HTR-8/SVneo (cell line): ENCODE measurements at regions not wholly inside any gene's neighbourhood (a gene's known extent, or its start where the extent isn't known, plus 50 kb on each side); places are given as distances from the start of the nearest gene placed in this dataset.

Experiments
- DNase-seq: peaks from one replicate; pipeline ENCODE4 v3.0.0; 2011; ENCODE audit warnings: low spot score, mixed read lengths; ENCODE audit not compliant: insufficient read length
- FAIRE-seq: peaks from 2 replicates; lab custom pipeline; 2011; peaks lifted over from hg19 to GRCh38; lab: Jason Lieb, UNC

DNA sequence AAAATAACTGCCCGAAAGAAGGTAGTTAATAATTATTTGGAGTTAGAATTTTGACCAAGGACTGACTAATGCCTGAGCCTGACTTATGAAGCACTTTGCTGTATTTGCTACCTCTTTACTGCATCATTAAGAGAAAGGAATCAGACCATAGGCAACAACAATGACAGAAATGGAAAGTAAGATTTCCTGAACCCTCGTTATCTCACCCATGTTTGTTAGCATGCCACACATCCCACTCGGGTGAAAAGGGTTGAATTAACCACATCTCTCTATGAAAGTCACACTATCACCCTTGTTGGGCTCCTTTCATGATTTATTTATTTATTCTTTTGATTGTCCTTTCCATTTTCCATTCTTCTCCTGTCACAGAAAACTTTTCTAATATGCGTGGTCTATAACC is 59.6 kb downstream of the OLIG3 start:
- no peak for FAIRE-seq
- no peak for DNase-seq

DNA sequence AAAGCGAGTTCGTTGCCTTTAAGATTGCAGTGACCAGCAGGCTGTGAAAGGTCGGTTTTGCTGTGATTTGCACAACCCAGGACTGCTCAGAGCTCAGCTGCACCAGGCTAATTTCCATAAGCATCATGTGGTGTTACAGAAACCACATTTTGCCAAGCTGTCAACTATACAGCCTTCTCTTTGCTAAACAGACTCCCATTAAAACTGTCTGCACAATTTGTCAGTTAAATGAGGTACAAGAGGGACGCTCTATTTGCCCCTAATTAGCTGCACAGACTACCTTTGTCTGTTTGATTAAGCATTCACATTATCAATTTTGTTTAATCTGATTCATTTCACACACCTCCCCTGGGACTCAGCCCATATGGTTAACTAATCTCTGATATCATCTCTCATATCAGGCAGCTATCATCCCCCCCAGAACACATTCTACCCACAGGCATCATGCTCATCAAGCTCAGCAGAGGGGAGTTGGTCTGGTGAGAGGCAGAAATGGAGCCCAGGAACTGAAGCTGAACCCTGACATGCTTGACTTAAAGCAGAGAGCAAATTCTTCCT is 62.1 kb downstream of the OLIG3 start:
- DNase-seq (no peak), FAIRE-seq (no peak)

DNA sequence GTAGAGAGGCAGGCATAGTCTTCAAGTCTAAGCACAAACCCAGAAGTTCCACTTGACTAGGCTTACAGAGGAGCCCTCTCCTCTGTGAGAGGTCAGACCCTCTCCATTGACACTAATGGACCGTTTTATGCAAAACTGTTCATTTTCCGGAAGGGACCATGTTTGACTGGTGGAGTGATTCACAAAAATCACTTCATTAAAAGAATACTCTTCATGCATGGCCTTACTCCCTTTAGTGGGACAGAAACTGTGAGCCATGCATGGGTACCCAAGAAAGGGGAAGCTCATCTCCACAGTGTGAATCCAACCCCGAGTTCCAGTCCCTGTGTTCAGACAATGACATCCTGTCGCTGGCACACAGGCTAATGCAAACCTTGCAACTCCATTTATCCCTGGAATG is 63.2 kb downstream of the OLIG3 start:
- FAIRE-seq, result no peak
- DNase-seq, result no peak

DNA sequence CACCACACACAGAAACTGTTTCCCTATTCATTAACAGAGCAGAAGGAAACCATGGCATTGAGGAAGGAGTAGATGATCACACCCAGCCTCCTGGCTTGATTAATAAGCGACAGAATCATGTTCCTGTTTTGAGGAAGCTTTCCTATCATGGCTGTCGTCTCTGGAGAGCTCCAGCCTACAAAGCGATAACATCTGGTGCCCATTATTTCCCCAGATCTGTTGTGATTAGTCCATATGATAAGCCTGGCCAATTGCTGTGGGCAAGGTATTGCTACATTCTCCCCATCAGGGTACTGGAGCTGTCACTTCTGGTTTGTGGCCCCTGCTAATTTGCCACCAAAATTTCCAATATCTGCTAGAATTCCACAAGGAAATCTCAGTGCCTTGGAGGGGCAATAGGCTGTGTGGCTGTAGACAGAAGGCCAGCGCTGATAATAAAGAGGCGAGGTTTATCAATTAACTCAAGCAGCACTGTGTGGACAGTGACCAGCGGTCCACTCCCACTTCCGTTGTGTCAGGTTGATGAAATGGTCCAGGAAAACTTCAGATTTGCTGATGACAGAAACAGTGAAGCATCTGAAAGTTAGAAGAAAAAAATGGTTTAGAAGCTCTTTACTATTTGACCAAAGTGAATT is 66.4 kb downstream of the OLIG3 start:
- DNase-seq, result no peak
- FAIRE-seq, result no peak

DNA sequence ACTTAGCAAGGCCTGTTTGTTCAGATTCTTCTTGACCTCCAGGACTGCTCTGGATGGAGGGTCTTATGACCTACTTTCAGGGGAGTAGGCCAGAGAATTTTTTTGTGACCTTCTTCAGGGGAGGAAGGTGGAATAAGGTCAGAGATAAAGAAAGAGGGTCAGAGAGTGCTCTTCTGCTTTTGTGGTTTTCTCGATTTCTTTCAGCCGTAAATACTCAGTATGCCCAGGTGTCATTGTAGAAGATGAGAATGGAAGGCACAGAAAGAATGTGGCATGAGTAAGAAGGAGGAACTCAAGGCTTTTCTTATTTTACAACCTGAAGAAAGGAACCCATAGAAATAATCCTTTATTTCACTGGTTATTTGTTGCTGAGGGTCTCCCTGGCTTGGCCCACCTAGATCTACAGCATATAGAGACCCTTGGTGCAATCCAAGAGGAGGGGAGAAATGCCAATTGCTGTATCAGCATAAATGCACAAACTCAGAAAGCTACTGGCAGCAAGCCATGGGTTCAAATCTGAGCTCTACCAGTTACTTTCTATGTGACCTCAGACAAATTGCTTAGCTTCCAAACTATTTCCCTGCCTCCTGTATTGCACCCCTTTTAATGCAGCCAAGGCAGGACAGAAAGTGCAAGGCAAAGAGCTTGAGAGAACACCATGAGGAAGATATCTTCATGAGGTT is 68.0 kb downstream of the OLIG3 start:
- DNase-seq, result no peak
- FAIRE-seq, result no peak

DNA sequence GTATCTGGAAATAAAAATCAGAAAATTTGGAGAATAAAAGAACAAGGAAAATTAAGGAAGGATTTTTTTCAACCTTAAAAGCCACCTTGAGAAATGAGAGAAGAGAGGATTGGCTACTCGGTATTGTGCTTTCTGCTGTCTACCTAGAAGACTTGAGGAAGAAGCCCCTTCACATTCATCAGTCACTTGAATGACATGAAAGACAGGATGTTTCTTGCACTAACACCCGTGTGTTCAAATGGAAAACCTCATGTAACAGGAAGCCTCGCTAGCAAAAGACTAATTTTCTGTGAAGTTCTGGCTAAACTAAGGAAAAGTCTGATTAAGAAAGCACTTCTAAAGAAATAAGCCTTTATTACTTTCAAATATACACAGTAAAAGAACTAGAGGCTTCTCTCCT is 69.9 kb downstream of the OLIG3 start:
- DNase-seq, result no peak
- FAIRE-seq, result no peak

DNA sequence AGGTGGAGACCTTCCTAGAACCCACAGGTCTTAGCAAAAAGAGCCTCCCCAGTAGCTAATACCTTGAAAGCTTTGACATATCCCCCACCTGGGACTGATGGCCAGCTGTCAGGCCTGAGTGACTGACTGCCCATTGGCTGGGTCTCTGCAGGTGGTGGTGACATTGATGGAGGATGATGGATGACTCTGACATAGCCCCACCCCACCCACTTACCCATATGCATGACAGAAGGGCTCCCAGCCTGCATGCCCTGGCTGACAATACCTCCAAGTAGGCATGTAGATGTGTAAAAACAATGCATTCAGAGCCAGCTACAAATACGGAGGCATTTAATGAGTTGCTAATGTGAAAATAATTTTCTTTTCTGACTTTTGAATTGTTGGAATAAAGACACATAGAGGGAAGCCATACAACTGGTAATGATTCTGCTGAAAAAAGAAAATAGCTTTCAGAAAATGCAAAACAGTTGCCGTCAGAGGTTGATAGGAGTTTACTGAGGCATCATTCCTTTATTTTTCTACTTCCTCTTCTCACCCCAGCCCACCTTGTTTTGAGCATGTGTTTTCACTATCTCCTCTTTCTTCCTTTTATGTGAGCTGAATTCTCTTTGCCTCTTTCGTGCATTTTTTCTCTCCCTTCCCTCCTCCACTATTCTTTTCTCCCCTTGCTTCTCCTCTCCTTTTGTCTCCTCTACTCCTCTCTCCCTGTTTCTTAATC is 70.6 kb downstream of the OLIG3 start:
- no peak for FAIRE-seq
- no peak for DNase-seq

DNA sequence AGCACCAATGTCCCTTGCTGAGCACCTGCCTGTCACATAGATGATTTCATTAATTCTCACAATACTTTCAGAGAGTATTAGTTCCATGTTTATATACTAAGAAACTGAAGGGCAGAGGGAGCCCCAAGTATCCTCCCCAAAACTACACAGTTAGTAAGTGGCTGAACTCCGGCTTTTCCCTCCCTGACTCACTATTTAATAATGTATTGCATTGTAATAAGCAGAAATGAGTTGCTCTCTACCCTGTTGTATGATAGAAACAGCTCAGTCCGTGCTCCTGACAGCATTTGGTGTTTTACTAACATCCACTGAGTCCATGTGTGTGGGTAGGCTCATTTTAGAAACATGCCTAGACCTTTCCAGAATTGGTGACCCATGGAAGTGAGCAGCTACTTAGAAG is 76.8 kb downstream of the OLIG3 start:
- FAIRE-seq, result no peak

DNA sequence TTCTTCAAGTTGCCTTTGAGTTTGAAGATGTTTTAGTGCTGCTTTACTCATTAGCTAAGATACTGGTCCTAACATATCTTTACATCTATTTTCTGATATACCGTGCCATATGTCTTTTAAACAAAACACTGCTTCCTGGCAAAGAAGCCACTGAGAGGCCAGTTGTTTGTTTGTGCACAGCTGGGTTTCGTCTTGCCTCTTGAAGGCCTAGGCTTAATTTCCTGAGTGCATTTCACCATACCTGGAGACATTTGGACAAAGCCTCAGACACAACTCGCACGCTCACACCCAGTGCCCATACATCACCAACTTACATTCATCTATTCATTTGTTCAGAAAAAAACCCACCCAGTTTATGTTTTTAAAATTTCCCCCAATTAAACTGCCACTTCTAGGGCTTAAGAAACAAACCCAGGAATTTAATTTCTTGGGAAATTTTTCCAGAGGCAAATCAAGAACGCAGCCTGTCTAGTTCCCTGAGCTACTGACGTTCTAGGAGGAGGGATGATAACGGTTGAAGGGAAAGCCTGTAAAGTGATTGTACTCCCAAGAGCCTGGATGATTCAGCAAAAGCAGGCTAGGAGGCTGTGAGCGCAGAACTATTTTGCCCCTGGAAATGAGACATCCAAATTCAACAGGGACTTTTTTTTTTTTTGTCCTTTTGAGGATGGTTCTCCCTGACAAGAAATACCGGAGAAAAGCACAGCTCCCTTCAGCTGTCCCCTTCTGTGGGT is 77.7 kb downstream of the OLIG3 start:
- FAIRE-seq, result no peak

More for the DNA sequence above, 76.8 kb downstream of the OLIG3 start:
- DNase-seq, result no peak

DNA sequence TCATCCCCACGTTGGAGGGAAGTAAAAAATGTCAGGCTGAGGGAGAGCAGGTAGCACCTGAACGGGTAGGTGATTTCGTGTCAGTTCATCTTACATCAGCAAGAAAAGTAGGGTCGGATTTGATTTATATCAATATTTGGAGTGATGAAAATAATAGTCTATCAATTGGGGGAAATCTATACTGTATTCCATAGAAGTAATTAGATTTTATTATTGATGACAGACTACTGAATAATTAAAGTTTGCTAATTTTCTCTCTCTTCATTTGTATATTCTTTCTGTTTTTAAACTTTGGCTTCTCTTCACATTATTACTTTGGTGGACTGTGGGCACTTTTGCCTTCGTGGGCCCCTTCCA is 78.4 kb downstream of the OLIG3 start:
- FAIRE-seq, result no peak

More for the DNA sequence above, 77.7 kb downstream of the OLIG3 start:
- no peak for DNase-seq

DNA sequence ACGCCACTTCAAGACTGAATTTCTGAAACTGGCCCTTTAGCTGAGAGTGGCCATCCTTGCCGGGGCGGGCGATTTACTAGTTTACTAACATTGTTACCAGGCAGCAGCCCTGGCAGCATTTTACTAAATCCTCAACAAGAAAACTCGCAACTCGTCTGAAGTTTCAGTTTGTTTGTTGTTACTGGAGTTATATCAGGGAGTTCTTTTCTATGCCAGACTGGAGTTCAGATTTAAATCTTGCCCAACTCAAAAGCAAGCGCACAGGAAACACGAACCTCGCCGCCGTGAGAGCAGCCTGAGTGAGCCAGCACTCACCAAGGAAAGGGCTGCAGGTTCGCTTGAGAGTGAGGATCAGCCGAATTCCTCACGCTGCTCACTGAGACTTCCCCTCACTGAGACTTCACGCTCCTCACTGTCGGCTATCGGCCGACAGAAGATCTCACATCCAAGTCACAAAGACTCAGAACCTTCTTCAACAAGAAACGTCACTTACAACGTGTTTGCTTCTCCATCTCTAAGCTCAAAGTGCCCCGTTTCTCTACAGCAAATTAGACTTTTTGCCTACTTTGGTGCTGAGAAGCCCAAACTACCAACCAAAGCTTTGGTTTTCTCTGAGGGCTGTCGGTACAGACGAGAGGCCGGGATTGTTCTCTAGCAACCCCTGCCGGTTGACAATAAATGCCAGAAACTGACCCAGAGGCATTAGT is 78.9 kb downstream of the OLIG3 start:
- DNase-seq (peak; percentile 17), FAIRE-seq (no peak)

More for the DNA sequence above, 78.4 kb downstream of the OLIG3 start:
- DNase-seq, result no peak

DNA sequence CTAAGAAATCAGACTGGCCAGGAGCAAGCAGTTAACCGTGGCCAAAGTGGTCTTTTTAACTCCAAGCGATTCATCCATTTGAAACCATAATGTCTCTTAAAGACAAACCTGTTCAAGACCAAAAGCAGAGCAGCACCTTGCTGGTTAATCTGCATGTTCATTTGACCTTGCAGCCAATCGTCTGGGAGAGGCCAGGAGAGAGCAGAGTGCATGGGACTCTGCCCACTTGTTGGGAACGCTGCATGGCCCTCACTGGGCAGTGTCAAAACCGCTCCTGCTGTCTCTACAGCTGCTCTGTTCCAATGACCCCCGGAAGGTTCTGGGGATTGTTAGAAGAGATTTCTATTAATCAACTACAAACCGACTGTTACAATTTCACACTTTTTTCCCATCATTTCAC is 79.6 kb downstream of the OLIG3 start:
- DNase-seq (no peak), FAIRE-seq (no peak)

DNA sequence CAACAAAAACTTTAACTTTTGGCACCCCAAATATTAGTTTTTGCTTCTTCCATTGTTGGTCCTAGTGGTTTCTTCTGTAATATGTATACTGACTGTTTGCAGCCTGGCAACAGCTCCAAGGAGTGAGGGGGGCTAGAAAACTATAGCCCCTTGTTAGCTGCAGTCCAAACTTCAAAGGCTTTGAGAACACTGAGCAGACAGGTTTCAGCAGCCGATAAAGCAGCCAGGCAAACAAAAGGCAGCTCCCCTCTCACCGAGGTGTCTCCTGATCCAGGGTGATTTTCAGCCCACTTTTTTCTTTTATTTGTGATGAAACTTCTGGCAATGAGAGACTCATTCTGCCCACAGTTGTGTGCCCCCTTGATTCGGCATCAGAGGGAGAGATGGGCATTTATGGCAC is 80.7 kb downstream of the OLIG3 start:
- no peak for FAIRE-seq
- no peak for DNase-seq

DNA sequence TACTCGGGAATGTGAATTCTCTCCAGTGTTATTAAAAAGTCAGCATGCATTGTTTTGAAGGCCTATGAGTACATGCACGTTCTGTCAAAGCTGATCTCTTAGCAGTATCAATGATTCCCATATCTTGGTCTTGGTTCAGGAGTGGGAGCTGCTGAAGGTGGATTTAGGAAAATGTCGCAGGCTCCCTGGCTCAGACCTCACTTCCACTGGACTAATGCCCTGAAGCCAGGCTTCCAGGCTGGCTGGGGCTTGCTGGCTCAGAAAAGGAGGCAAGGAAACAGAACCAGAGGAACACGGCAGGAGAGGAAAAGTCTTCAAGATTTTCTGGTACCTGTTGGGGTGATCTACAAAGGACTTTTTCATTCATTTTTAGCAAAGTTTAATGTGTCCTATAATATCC is 81.6 kb downstream of the OLIG3 start:
- no peak for DNase-seq
- no peak for FAIRE-seq

DNA sequence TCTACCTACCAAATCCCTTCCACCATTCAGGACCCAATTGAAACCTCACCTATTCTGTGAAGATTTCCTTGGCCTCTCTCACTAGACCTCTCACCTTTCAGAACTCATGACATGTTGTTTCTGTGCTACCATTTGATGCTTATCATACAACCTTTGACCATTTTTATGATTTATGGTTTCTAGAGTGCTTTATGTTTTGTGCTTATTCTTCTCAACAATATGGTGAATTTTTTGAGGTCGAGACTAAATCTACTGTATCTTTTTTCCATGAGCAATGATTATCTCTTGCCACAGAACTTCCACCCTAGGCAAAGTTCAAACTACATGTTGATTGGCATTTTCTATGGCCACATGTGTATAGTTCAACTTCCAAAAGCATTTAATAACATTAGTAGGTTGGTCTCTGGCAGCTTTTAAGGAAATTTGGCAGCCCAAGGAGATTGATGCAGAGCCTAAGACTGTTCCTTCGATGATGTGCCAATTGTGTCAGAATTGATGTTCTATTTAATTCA is 84.9 kb downstream of the OLIG3 start:
- no peak for FAIRE-seq

DNA sequence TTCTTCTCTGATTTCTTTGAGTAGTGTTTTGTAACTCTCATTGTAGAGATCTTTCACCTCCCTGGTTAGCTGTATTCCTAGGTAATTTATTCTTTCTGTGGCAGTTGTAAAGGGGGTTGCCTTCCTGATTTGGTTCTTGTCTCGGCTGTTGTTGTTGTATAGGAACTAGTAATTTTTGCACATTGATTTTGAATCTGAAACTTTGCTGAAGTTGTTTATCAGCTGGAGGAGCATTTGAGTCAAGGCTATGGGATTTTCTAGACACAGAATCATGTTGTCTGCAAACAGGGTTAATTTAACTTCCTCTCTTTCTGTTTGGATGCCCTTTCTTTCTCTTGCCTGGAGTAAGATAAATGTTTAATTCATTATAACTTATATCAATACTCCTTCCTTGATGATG is 86.4 kb downstream of the OLIG3 start:
- no peak for DNase-seq
- no peak for FAIRE-seq

More for the DNA sequence above, 84.9 kb downstream of the OLIG3 start:
- no peak for DNase-seq

DNA sequence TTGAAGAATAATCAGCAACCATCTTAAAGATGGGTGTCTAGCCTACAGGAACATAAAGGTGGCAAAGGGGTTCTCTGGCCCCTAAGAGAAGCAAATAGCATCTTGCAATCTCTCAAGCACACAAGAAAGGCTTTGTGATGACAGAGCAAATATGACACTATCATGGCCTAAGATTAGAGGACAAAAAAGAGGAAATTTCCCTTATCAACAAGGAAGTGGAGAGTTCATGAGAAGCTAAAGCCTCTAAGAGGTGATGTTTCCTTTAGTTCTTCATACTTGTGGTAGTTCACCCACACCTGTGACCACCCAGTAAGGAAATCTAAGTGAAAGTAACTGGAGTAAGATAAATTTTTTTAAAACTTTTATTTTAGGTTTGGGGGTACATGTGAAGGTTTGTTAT is 88.4 kb downstream of the OLIG3 start:
- FAIRE-seq, result no peak
- no peak for DNase-seq

DNA sequence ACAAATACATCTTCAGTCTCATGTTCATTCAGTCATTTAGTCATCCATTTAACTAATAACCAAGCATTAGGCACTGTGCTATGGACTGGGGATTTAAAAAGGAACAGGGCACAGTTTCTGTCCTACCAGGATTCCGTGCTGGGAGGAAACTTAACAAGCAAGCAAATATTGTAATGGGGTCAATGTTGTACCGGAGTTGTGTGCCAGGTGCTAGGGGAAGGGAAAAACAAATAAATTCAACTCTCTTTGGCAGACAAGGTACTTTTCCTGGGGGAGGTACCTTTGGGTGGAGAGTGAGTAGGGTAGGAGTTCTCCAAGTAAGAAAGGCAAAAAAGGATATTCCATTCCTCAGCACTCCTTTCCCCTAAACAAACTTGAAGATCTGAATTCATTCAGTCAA is 90.3 kb downstream of the OLIG3 start:
- DNase-seq (no peak), FAIRE-seq (no peak)

DNA sequence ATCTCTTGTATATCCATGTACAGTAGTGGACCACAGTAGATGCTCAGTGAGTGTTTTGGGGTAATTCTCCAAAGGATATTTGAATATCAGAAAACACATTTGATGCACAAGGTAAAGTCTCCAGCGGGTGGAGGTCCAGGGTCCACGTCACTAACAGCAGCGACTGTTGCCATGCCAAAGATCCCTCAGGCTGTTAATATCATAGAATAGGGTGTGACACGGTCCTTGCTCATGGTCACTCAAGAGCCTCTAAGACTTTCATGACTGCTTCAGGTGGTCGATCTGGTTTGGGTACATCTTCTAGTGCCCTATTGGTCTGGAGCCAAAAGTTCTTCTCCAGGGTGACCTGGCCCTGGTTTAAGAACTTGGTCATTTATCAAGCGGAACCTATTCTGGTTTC is 90.8 kb downstream of the OLIG3 start:
- DNase-seq (no peak), FAIRE-seq (no peak)
